HG03064 (cell line): ENCODE measurements at regions not wholly inside any gene's neighbourhood (a gene's known extent, or its start where the extent isn't known, plus 50 kb on each side); places are given as distances from the start of the nearest gene placed in this dataset.

ENCODE experiments used
- ATAC-seq: cut with Tn5 transposase; IDR thresholded peaks from one replicate; pipeline ENCODE4 v1.9.1; 2021; ENCODE audit warnings: low read depth; ENCODE audit not compliant: unreplicated experiment

DNA sequence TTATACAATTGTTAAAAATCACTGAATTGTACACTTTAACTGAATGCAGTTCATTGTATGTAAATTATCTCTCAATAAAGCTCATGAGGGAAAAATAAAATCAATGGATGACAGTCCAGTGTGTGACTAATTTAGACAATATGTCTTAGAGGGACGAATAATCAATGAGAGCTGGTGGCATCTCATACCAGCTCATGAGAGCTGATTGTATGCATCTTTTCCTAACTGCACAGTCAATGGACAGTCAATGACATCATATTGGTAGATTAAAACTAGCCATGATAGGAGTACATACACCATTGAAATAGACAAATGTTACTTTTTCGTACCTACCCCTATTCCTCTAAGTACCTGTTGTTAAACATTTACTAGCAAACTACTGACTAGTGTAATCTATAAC, 946.1 kb downstream of the SQOR start:
- no peak for ATAC-seq

DNA sequence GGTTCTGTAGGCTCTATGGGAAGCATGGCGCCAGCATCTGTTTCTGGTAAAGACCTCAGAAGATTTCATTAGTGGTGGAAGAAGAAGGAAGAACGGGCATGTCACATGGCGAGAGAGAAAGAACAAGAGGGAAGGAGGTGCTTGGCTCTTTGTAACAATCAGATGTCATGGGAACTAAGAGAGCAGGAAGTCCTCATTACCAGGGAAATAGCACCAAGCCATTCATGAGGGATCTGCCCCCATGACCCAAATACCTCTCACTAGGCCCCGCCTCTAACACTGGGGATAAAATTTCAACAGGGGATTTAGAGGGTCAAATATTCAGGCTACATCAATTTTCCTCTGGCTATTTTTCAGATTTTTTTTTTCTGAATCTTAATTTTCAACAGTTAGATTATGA, 954.3 kb downstream of the SQOR start:
- ATAC-seq, result no peak

DNA sequence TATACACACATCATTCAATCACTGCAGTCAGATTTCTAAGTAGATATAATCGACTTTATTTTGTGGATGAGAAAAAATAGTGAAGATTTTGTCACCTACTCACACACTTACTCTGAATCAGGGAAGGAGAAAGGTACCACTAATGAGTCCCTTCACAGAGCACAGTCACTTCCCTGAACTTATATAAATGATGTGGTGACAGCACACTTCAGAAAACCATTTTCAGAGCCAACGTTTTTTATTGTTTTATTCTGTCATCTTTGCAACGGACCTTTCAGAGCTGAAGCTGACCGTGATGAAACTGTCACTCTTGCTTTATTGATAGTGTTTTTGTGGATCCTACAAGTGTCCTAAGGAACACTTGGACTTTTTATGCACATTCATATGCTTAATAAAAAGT, 956.6 kb downstream of the SQOR start:
- ATAC-seq, result no peak

DNA sequence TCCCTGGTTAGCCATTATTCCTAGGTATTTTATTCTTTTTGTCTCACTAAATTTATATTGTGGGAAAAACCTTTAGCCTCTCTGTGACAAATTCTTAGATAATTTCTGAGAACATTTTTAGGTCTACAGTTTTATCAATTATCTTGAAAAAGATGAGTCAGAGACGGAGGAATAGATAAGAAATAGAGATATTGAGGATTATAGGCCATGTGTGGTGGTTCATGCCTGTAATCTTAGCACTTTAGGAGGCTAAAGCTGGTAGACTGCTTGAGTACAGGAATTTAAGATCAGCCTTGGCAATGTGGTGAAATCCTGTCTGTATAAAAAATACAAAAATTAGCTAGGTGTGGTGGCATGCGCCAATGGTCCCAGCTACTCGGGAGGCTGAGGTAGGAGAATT, 960.2 kb downstream of the SQOR start:
- ATAC-seq, result no peak

DNA sequence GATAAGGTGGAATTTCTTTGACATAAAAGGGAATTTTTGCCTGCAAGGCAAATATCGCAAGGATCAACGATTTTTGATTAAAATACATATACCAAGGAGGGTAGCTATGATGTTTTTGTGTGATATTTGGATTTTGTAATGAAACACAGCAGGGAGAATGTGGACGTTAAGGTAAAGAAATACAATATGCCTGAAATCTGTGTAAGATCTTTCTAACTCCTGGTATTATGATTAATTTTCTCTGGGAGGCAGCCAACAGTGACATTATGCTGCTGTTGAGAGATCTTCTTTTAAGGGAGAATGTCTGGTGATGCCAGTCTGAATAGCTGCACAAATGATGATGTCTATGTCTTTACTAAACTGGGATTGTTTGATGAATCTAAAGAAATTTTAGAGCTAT, 972.2 kb downstream of the SQOR start:
- no peak for ATAC-seq

DNA sequence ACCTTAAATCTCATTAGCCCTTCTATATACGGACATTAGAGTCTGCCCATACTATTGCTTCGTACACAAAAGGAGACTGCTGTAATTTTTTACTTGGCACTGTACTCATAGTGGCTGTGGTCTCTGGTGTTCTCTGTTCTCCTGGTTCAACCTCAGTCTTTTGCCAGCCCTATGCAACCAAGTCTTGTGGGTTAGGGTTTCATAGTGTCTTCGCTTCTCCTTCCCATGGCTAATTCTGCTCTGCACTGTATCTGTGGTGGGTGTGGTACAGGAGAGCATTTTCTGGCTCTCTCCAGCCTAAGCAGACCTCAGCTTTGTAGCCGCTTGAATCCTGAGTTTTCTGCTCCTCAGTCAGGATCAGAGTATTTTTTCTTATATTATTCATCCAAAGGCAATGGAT, 981.2 kb downstream of the SQOR start:
- no peak for ATAC-seq

DNA sequence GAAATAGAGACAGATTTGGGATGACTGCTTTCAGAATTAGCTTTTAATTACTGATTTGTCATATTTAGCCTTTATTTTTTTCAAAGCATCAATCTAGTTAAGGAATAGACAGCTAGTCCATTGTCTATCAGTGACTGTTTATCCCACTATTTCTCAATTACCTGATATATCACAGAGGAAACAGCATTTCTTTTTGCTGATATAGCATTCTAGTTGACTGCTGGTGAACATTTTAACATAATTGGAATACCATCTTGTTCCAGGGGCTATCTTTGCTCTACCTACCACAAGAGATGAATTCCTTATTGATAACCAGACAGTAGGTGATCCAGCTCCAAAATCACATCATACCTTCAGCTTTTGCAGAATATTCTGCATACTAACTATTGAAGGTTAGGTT, 982.7 kb downstream of the SQOR start:
- no peak for ATAC-seq

DNA sequence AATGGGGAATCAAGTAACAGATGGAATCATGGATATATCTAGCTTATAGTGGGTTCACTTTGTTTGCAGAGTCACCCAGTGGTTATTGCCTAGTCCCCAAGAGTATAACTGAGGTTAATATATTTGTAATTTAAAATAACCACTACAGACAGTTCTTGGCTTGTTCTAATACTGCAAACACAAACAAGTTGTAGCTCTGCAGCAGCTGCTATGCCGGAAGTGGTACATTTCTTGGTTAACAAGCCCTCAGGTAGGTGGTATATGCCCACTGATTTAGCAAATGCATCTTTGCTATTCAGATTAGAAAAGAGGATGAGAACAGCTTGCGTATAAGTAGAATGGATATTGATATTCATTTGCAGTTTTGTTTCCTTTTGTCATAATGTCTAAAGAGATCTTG, 984.2 kb downstream of the SQOR start:
- no peak for ATAC-seq

DNA sequence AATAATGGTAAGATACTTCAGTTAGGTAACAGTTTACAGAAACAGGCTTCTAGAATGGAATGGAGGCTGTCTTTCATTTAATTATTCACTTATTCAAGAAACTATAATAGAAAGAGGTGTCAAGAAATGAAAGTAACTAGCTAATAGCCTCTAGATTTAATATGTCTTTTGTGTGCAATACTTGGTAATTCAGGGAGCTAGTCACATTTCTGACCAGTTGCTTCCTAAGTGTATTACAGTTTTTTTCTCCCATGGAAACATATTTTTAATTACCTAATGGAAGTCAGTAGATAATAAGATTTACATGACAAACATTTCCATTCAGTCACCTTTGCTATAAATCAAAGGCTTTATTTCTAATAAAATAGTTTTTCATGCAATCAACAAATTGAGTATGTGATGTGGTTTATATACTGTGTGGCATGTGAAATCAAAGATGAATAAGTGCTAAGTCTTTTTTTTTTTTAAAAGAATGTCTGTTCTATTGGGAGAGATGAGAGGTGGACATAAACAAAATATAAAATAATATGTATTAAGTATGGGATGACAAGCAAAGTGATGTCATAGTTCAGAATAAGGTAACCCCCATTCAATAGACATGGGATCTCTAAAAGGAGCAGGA, 985.7 kb downstream of the SQOR start:
- ATAC-seq, result no peak

DNA sequence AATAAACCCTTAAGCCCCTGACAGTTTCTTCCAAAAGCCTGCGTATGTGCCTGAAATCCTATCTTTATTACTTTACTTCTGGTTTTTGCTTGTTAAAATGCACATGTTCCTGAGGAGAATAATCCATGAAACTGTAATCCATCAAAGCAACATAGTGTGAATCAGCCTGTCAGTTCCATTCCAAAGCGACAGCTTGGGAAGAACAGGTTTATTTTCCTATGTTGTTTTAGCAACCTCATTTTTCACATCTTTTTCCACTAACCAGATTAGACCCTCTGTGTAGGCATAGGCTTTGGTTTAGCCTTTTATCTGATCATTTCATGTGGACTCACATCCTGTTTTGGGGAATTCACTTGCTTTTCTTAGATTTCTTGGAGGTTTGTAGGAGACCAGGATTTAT, 988.0 kb downstream of the SQOR start:
- ATAC-seq, result no peak

DNA sequence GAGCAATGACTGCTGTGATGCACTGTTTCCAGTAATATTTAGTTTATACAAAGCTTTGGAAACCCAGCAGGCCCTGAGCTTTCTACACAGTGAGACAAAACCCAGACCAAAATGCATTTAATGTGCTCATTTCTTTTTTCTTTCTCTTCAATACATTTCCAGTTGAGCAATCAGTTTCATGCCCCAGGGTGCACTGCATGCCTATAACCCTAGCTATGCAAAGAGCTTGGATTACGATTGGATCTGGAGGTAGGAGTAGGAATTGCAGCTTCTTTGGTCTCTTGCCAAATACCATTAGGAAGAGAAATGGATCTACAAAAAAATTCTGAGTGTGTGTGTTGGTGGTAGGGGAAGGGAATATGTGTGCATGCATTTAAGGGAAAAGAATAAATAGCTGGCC, 1001.4 kb downstream of the SQOR start:
- no peak for ATAC-seq

DNA sequence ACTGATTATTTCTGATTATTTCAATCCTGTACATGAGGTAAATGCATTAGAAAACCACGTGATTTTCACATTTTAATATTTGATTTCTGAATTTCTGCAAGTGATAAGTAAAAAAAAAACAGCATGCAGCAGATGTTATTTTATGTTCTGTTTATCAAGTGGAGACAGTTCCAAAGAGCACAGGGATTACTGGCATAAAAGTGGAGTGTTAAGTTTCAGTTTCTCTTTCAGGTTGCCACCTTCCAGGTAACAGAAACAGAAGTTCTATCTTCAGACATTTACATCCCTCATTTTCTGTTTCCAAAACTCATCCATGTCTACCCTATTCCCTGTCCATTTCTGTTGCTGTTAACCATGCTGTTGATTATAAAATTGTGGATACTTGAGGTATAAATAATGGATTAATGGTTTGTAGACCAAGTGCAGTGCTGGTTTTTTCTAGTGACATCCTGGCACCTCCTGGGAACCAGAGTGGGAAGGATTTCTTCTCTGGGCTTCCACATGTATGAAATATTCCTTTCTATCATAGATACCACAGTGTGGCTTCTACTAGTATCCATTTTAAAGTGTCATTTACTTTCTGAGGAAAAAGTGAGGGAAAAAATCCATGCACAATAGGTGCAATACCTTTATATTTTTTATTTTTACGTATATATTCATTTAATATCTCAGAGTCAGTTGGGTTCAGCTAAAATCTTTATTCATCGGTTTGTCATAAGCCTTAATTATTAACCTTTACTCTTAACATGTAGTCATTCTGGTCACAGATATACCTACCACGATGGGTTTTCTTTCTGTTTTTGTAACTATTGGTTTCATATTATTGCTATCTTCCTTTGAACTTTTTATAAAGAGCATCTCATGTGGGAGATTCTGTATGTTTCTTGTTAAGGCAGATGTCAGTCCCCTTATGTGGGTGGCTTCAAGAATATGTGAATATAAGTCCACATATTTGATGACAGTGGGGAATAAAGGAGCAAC, 1010.0 kb downstream of the SQOR start:
- no peak for ATAC-seq

DNA sequence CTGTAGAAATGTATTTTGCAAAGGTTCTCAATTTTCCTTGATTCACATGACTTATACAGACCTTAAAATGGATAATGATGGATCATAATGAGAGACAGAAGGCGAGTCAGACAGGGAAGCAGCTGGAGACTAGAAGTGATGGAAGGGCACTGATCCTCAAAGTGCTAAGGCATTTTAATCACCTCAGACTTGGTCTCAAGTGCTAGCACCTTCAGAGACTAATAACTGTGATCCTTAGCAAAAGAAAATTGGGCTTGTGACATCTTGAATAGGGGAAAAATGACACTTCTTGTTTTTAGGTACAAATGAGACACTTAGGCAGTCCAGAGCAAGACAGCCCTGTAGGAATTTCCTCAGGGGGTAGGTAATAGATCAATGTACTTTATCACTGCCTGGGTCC, 1011.7 kb downstream of the SQOR start:
- no peak for ATAC-seq

DNA sequence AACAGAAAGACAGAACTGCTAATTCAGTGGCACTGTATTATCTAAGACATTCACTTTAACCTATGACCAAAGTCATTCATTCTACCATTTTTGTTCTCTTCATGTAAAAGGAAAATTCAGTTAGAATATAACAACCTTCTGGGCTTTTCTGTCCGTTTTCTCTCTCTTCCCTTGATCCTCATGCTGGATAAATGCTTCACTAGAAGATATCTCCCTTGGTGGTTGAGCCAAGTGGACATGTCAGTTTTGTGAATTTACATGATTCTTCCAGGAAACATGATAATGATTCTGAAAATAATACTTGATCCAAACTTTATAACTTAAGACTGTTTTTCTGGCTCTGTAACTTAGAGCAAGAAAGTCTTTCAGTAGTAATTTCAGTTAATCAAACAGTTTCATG, 1012.2 kb downstream of the SQOR start:
- ATAC-seq, result no peak

DNA sequence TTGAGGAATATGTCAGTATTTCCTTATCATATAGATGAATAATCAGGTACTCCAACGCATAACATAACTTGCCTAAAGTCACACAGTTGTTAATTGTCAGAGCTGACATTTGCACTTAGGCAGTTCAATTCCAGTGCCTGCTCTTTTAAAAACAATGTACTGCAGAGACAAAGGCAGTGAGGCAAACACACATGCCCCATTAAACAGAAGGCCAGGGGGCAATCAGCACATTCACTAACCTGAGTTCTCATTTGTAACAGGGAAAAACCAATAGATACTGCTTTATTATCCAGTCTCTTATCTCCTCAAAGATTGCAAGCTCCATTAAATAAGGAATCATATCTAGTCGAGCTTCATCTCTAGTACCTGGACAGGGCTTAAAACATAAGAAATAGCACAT, 1017.4 kb downstream of the SQOR start:
- no peak for ATAC-seq

DNA sequence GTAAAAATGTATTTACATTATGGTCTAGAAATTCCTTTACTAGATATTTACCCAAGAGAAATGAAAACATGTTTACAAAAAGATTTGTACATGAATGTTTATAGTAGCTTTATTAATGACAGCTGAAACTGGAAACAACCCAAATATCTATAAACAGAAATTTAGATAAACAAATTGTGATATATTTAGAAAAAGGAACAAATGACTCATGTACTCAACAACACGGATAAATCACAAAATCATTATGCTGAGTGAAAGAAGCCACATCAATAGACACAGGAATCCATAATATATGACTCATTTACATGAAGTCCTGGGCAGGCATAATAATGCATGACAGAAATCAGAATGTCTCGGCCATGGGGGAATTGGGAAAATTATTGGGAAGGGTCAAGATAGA, 1020.2 kb downstream of the SQOR start:
- ATAC-seq, result no peak

DNA sequence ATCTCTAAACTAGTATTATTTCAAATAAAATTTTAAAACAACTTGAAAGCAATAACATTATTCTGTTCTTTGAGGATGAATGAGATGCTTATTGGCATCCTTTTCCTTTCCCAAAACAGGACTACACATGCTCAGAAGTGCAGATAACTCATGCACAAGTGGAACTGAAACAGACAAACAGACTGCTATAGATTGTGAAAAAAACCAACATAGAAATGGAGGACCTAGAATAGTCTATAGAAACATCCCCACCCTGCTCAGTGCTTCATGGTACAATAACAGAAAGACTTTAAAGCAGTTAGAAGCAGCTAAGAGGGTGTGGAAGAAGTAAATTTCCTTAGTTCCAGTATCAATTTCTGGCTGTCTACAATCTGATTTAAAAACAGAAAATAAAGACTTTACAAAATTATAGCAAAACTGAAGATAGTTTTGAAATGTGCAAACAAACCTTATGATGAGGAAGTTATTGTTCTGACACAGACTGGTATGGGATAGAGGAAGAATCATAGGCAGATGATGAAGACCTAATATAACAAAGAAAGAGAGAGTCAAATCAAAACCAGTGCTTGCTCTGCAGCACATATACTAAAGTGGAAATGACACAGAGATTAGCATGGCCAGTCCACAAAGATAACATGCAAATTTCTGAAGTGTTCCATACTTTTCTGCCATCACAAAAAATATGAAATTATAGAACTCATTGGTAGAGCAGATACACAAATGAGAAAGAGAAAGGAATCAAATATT, 1025.4 kb downstream of the SQOR start:
- no peak for ATAC-seq

DNA sequence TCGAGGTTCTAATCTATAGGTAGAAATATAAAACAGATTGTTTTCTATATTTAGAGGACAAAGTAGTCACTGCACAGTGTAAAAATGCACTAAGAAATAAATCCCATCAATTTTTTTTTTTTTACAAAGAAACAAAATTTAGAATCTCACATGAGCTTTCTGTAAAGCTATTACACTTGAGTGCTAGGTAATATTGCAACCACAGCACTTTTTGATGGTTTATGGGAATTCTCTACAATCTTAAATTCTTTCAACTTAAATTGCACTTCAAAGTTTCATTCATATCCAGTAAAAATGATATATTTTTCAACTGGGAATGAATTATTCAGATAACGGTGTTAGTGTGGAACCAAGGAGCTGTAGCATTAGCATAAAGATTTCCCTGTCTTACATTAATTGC, 1035.4 kb downstream of the SQOR start:
- no peak for ATAC-seq

DNA sequence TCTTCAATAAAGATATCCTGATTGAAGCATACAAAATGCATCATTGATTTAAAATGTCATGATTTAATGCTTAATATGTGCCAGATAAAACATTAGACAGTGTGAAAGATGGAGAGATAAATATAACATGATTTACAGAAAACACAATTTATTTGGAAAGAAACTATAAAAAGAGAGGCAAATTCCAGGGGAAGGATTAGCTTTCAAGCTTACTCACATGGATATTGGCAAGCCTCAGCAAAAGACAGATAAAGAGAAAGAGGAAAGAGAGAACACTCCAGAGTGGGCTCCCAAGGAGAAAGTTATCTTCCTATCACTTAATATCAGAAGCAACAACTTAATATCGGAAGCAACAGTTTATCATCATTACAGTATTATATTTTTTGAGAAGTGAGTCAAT, 1036.5 kb downstream of the SQOR start:
- no peak for ATAC-seq

DNA sequence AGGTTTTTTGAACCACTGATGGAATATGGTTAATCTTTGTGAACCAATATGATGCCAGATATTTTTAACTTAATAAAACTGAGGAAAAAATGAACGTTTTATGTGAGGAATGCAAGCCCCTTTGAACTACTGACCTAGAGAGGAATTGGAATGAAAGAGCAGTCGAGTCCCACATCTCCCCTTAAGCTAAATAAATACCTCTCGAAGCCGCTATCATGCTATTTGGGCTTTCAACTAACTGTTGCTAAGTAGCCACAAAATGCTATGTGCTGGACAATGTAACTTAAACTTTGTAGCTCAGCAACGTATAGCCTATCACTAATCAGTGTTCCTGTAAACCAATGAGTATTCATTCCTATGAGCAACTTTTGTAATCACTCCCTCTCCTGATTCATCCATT, 1037.2 kb downstream of the SQOR start:
- no peak for ATAC-seq
